ENCODE measurements at regions not wholly inside any gene's neighbourhood (a gene's known extent, or its start where the extent isn't known, plus 50 kb on each side); places are given as distances from the start of the nearest gene placed in this dataset.

GRCh38 chr5:8114597-8115266 is 245.8 kb downstream of the MTRR start:
- Mint-ChIP-seq H3K27ac (no peak overlapping the region), H3K4me3 (no peak overlapping the region), H3K36me3 (ENCODE audit: insufficient read depth in 2 of 2) (no peaks in the 10 kb centered on the region), H3K9me3 (peaks cover 0 to 4% of the 10 kb centered on the region in 2 donors), H3K27me3 (ENCODE audit: low read depth) (no peaks in the 10 kb centered on the region), H3K4me1 (ENCODE audit: low read depth) (no peaks in the 10 kb centered on the region)
- DNase-seq = no peak
- ATAC-seq (replicated peaks in 1 of 2) = no peak

DNA sequence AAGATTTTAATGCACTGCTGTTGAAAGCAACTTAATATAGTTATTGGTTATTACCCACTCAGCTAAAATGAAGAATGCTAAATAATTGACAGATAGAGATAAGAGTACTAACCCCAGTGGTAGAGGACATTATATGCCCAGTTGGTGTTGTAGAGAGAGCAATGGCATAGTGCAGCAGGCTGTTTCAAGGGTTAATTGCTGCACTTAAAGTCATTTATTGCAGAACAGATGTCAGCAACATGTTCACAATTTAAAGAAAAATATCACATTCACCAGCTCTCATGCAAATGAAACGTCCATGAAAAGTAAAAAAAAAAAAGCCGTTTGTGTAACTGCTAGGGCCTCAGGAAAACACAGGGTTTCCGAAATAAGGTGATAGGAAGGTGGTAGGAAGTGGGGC is 254.6 kb downstream of the MTRR start:
- H3K36me3 Mint-ChIP-seq (ENCODE audit: insufficient read depth in 2 of 2) = no peaks in the 10 kb centered on the region
- H3K4me3 Mint-ChIP-seq = no peak overlapping the region
- H3K4me1 Mint-ChIP-seq (ENCODE audit: low read depth) = no peaks in the 10 kb centered on the region
- no peaks in the 10 kb centered on the region for H3K27me3 Mint-ChIP-seq (ENCODE audit: low read depth)
- H3K9me3 Mint-ChIP-seq = peaks cover 0 to 2% of the 10 kb centered on the region in 2 donors
- ATAC-seq (replicated peaks in 1 of 2) = no peak
- no peak overlapping the region for H3K27ac Mint-ChIP-seq
- DNase-seq = no peak

DNA sequence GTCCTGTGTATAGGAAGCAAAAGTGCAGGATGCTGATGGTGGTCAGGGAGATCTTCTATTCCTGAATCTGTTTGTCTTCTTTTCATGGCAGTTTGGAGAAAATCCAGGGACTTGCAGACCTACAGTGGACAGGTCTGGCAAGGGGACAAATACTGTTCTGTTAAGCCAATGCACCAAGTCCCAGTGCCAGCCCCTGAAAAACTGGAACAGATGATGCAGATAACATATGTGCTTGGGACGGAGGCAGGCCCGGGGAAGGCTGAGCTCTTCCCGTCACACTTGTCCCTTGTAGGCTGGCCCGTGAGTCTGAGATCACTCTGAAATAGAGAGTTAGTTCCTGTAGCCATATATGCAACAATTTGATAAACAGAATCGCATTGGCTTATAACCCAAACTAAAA is 265.7 kb downstream of the MTRR start:
- no peak overlapping the region for H3K4me3 Mint-ChIP-seq
- no peak overlapping the region for H3K27ac Mint-ChIP-seq
- peaks cover 0 to 4% of the 10 kb centered on the region in 2 donors for H3K9me3 Mint-ChIP-seq
- ATAC-seq (replicated peaks in 1 of 2) (no peak), DNase-seq (no peak)
- no peaks in the 10 kb centered on the region for H3K27me3 Mint-ChIP-seq (ENCODE audit: low read depth)
- no peaks in the 10 kb centered on the region for H3K36me3 Mint-ChIP-seq (ENCODE audit: insufficient read depth in 2 of 2)
- no peaks in the 10 kb centered on the region for H3K4me1 Mint-ChIP-seq (ENCODE audit: low read depth)

- Mint-ChIP-seq H3K36me3 (ENCODE audit: insufficient read depth in 2 of 2) (no peaks in the 10 kb centered on the region), H3K4me3 (no peak overlapping the region), H3K27me3 (ENCODE audit: low read depth) (no peaks in the 10 kb centered on the region), H3K4me1 (ENCODE audit: low read depth) (no peaks in the 10 kb centered on the region), H3K9me3 (peaks cover 0 to 4% of the 10 kb centered on the region in 2 donors), H3K27ac (no peak overlapping the region)
- no peak for ATAC-seq (replicated peaks in 1 of 2)
- no peak for DNase-seq
Observed at GRCh38 chr5:8135742-8136141, 266.8 kb downstream of the MTRR start.

GRCh38 chr5:8136271-8136670 is 267.3 kb downstream of the MTRR start:
- Mint-ChIP-seq H3K4me1 (ENCODE audit: low read depth) (no peaks in the 10 kb centered on the region), H3K36me3 (ENCODE audit: insufficient read depth in 2 of 2) (no peaks in the 10 kb centered on the region), H3K27ac (no peak overlapping the region), H3K9me3 (peaks cover 0 to 4% of the 10 kb centered on the region in 2 donors), H3K4me3 (no peak overlapping the region), H3K27me3 (ENCODE audit: low read depth) (no peaks in the 10 kb centered on the region)
- DNase-seq (no peak), ATAC-seq (replicated peaks in 1 of 2) (no peak)

DNA sequence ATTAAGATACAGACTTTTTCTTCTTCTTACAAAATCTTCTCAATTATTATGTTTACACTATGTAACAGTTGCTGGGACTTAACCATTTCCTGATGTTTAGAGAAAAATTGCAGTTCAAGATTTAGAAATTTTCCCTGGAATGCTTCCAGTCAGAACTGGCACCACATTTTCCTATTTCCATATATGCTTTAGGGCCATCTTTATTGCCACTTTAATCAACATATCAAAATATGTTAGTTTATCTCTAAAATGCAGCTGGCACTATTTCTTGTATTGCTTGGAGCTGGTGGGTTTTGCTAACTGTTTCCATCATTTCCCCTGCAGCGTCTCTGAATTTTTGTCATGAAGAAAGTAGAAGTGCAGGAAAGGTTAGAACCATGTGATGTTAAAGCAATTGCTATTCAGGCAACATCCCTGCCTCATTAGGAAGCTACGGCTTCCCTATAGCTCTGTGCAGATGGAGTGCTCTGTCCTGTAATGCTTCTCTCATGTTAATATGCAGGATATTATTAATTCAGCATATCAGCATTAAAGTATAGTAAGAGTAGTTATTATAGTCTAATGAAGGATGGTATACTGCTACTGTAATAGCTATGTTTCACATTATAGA is 269.1 kb downstream of the MTRR start:
- H3K36me3 Mint-ChIP-seq (ENCODE audit: insufficient read depth in 2 of 2) = no peaks in the 10 kb centered on the region
- no peak overlapping the region for H3K27ac Mint-ChIP-seq
- no peak overlapping the region for H3K4me3 Mint-ChIP-seq
- H3K27me3 Mint-ChIP-seq (ENCODE audit: low read depth) = no peaks in the 10 kb centered on the region
- ATAC-seq (replicated peaks in 1 of 2) = no peak
- no peaks in the 10 kb centered on the region for H3K9me3 Mint-ChIP-seq
- DNase-seq = no peak
- H3K4me1 Mint-ChIP-seq (ENCODE audit: low read depth) = no peaks in the 10 kb centered on the region

GRCh38 chr5:8138884-8139283 is 269.9 kb downstream of the MTRR start:
- ATAC-seq (replicated peaks in 1 of 2) (no peak), DNase-seq (no peak)
- Mint-ChIP-seq H3K27ac (no peak overlapping the region), H3K27me3 (ENCODE audit: low read depth) (no peaks in the 10 kb centered on the region), H3K9me3 (no peaks in the 10 kb centered on the region), H3K4me1 (ENCODE audit: low read depth) (no peaks in the 10 kb centered on the region), H3K36me3 (ENCODE audit: insufficient read depth in 2 of 2) (no peaks in the 10 kb centered on the region), H3K4me3 (no peak overlapping the region)

GRCh38 chr5:8150791-8151190 is 281.8 kb downstream of the MTRR start:
- ATAC-seq (replicated peaks in 1 of 2) (no peak), DNase-seq (no peak)
- Mint-ChIP-seq H3K36me3 (ENCODE audit: insufficient read depth in 2 of 2) (no peaks in the 10 kb centered on the region), H3K4me1 (ENCODE audit: low read depth) (no peaks in the 10 kb centered on the region), H3K4me3 (no peak overlapping the region), H3K27ac (no peak overlapping the region), H3K27me3 (ENCODE audit: low read depth) (no peaks in the 10 kb centered on the region), H3K9me3 (peaks cover 0 to 2% of the 10 kb centered on the region in 2 donors)

DNA sequence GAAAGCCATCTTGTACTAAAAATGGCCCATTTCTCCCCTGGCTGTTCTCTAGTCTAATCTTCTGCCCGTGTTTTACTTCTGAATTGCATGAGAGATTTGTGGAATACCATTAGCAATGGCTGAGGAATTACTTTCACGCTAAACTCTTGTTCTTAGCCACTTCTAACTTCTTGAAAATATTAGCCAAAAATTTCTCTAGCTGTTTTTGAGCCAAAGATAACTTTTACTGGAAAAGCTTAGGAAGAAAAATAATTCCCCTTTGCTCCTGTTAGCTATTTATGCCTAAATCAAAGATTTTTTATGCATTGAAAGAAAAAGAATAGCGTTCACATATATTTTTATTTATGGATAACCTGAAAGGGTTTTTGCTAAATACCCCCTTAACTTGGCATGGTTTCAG is 287.8 kb downstream of the MTRR start:
- ATAC-seq (replicated peaks in 1 of 2) = no peak
- no peaks in the 10 kb centered on the region for H3K36me3 Mint-ChIP-seq (ENCODE audit: insufficient read depth in 2 of 2)
- H3K4me1 Mint-ChIP-seq (ENCODE audit: low read depth) = no peaks in the 10 kb centered on the region
- no peaks in the 10 kb centered on the region for H3K27me3 Mint-ChIP-seq (ENCODE audit: low read depth)
- no peak for DNase-seq
- no peak overlapping the region for H3K4me3 Mint-ChIP-seq
- H3K27ac Mint-ChIP-seq = no peak overlapping the region
- peaks cover 0 to 2% of the 10 kb centered on the region in 2 donors for H3K9me3 Mint-ChIP-seq

DNA sequence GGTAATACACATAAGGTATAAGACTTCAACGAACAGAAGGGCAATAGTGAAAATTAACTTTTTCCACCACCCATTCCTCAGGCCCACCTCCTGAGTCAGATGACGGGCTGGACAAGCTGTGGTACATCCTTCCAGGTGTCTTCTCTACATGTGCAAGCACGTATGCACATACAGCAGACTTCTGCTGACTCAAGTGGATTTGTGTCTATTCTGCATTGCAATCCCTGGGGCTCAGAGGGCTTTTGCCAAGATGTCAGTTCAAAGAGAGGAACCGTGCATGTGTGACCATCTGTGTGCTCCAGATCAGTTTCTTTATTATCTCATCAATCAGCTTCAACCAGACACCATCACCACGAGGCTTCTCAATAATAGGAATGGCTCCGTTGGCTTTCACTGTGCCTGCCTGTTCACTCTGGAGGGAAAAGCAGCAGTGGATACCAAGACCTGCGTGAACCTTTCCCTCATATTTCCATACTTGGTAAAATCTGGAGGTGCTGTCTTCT is 288.4 kb downstream of the MTRR start:
- Mint-ChIP-seq H3K27me3 (ENCODE audit: low read depth) (no peaks in the 10 kb centered on the region), H3K4me1 (ENCODE audit: low read depth) (no peaks in the 10 kb centered on the region), H3K9me3 (peaks cover 0 to 2% of the 10 kb centered on the region in 2 donors), H3K27ac (no peak overlapping the region), H3K4me3 (no peak overlapping the region), H3K36me3 (ENCODE audit: insufficient read depth in 2 of 2) (no peaks in the 10 kb centered on the region)
- ATAC-seq (replicated peaks in 1 of 2) = no peak
- no peak for DNase-seq

- ATAC-seq (replicated peaks in 1 of 2) (no peak), DNase-seq (no peak)
- no peak overlapping the region for H3K27ac Mint-ChIP-seq
- H3K4me1 Mint-ChIP-seq (ENCODE audit: low read depth) = no peaks in the 10 kb centered on the region
- no peak overlapping the region for H3K4me3 Mint-ChIP-seq
- no peaks in the 10 kb centered on the region for H3K27me3 Mint-ChIP-seq (ENCODE audit: low read depth)
- H3K36me3 Mint-ChIP-seq (ENCODE audit: insufficient read depth in 2 of 2) = no peaks in the 10 kb centered on the region
- H3K9me3 Mint-ChIP-seq = no peaks in the 10 kb centered on the region
Observed at GRCh38 chr5:8176101-8176693, 307.2 kb downstream of the MTRR start.

DNA sequence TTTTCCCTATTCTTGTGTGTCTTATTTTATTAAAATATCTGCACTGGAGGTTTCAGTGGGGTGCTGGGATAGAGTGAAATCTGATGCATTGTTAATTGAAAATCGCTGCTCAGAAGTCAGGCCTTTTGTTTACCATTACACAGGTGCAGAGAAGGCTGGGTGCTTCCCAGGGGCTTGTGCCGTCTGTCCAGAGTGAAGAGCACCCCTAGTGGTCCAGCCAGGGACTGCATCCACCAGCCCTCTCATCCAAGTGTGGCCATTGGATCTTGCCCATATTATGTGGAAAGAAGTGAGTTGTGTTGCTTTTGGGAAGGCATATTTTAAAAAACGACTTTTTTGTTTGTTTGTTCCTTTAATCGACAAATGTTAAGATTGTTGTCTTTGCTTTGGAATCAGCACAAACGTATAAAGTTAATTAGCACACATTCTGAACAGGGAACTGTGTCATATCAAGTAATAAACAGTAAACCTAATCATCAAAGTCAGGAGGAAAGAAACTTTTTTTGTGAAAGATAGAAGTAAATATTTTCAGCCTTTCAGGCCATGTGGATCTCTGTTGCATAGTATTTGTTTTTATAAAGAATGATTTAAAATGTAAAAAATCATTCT is 315.6 kb downstream of the MTRR start:
- H3K27ac Mint-ChIP-seq = no peak overlapping the region
- peak in 1 of 2 donors; percentile 39 for ATAC-seq (replicated peaks in 1 of 2)
- peaks cover 0 to 2% of the 10 kb centered on the region in 2 donors for H3K9me3 Mint-ChIP-seq
- DNase-seq = peak; percentile 32 to 44
- no peak overlapping the region for H3K4me3 Mint-ChIP-seq
- H3K36me3 Mint-ChIP-seq (ENCODE audit: insufficient read depth in 2 of 2) = no peaks in the 10 kb centered on the region
- no peaks in the 10 kb centered on the region for H3K4me1 Mint-ChIP-seq (ENCODE audit: low read depth)
- no peaks in the 10 kb centered on the region for H3K27me3 Mint-ChIP-seq (ENCODE audit: low read depth)

GRCh38 chr5:8185852-8186251 is 316.9 kb downstream of the MTRR start:
- H3K36me3 Mint-ChIP-seq (ENCODE audit: insufficient read depth in 2 of 2) = no peaks in the 10 kb centered on the region
- no peak overlapping the region for H3K27ac Mint-ChIP-seq
- no peaks in the 10 kb centered on the region for H3K27me3 Mint-ChIP-seq (ENCODE audit: low read depth)
- no peak overlapping the region for H3K4me3 Mint-ChIP-seq
- no peak for ATAC-seq (replicated peaks in 1 of 2)
- no peaks in the 10 kb centered on the region for H3K4me1 Mint-ChIP-seq (ENCODE audit: low read depth)
- DNase-seq = no peak
- peaks cover 0 to 2% of the 10 kb centered on the region in 2 donors for H3K9me3 Mint-ChIP-seq
